Activated naive CD4-positive, alpha-beta T cell treated with anti-CD3 and anti-CD28 coated beads, Interleukin-2, amount 10 ng/mL, durations not matched to agents 7 days and 5 days (primary cell): ENCODE measurements at regions not wholly inside any gene's neighbourhood (a gene's known extent, or its start where the extent isn't known, plus 50 kb on each side); places are given as distances from the start of the nearest gene placed in this dataset.

Experiments
- CTCF ChIA-PET: fragments of 350-600 bp; sonication (Branson Sonifier 250); formaldehyde crosslinking; loops from one replicate; lab custom pipeline; 2021; ENCODE audit warnings: antibody characterized with exemption; lab: Charles Lee
- DNase-seq: peaks from one replicate; pipeline ENCODE4 v3.0.0-alpha.2; 2020
- H3K27ac Mint-ChIP-seq: one replicate; pipeline ENCODE4 v1.8.0; 2021; ENCODE audit warnings: mild to moderate bottlenecking, moderate library complexity, mixed read lengths
- H3K27me3 Mint-ChIP-seq: one replicate; pipeline ENCODE4 v1.8.0; 2021; ENCODE audit warnings: mild to moderate bottlenecking, mixed read lengths
- H3K36me3 Mint-ChIP-seq: one replicate; pipeline ENCODE4 v1.8.0; 2021; ENCODE audit warnings: mixed read lengths
- H3K4me1 Mint-ChIP-seq: one replicate; pipeline ENCODE4 v1.8.0; 2021; ENCODE audit warnings: mixed read lengths
- H3K4me3 Mint-ChIP-seq: one replicate; pipeline ENCODE4 v1.8.0; 2021; ENCODE audit warnings: mild to moderate bottlenecking, moderate library complexity, mixed read lengths
- H3K9me3 Mint-ChIP-seq: one replicate; pipeline ENCODE4 v1.8.0; 2021; ENCODE audit warnings: mixed read lengths

DNA sequence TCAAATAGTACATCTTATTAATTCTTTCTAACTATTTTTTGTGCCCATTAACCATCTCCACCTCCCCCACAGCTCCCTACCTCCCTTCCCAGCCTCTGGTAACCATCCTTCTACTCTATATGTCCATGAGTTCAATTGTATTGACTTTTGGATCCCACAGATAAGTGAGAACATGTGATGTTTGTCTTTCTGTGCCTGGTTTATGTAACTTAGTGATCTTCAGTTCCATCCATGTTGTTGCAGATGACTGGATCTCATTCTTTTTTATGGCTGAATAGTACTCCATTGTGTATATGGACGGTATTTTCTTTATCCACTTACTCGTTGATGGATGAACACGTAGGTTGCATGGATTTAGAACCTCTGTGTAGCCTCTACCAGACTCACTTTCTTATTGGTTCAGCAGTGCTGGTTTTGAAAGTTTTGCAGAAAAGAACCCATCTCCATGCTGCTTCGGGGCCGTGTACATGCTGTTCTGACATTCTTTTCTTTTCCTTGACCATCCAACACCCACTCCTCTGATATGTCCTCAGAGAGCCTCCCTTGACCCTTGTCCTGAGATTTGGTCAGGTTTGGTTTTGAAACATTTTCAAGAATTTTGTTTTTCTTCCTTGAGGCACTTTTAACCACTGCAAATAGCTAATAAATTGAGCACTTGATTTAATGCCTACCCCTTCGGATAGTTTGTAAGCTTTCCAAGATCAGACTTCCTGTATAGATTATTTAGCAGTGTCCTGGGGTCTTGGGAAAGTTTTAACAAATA is 231.2 kb upstream of the ZFP64 start:
- Mint-ChIP-seq H3K27me3 (no peaks in the 10 kb centered on the region), H3K9me3 (peaks cover 27% of the 10 kb centered on the region), H3K27ac (no peak overlapping the region), H3K4me1 (no peaks in the 10 kb centered on the region), H3K36me3 (no peaks in the 10 kb centered on the region), H3K4me3 (no peak overlapping the region)
- CTCF ChIA-PET: no interaction called here
- DNase-seq: no peak

DNA sequence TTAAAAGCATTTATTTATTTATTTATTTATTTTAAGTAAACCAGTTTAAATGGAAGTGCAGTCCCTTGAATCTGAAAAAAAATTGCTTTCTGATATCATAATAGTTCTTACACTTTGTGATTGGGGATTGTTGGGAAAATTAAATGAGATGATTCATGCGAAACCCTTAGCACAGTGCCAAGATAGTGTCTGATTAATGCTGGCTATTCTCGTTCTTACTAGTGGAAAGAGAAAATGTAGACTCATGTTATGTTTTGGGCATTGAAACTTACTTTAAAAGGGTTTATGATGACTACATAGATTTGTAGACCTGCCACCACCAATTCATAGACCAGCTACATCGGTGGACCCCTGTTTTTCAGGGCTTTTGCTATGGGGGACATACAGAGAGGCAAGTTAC is 229.2 kb upstream of the ZFP64 start:
- Mint-ChIP-seq H3K36me3 (no peaks in the 10 kb centered on the region), H3K4me3 (no peak overlapping the region), H3K9me3 (peaks cover 27% of the 10 kb centered on the region), H3K4me1 (no peaks in the 10 kb centered on the region), H3K27me3 (no peaks in the 10 kb centered on the region), H3K27ac (no peak overlapping the region)
- CTCF ChIA-PET: interaction anchor here (1.6 kb wide), 1 partner anchor 41 kb away, joined by 5 read pairs; no protein-coding TSS in a partner anchor
- DNase-seq: no peak

DNA sequence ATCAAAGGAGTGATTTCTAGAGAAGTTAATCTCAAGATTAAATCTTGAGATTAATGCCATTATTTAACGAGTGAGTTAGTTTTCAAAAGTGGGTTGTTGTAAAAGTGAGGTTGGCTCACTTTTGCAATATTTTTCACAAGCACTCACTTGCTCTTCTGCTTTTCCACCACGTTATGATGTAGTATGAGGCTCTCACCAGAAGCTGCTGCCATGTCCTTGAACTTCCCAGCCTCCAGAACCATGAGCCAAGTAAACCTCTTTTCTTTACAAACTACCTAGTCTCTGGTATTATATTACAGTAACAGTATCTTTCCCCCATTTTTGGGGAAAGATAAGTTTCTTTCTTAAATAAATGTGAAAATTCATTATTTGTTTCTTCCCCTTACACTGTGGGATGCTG is 227.6 kb upstream of the ZFP64 start:
- no peak overlapping the region for H3K27ac Mint-ChIP-seq
- CTCF ChIA-PET: no interaction called here
- no peaks in the 10 kb centered on the region for H3K36me3 Mint-ChIP-seq
- DNase-seq: no peak
- H3K4me1 Mint-ChIP-seq: no peaks in the 10 kb centered on the region
- no peaks in the 10 kb centered on the region for H3K27me3 Mint-ChIP-seq
- H3K9me3 Mint-ChIP-seq: peaks cover 23% of the 10 kb centered on the region
- no peak overlapping the region for H3K4me3 Mint-ChIP-seq

DNA sequence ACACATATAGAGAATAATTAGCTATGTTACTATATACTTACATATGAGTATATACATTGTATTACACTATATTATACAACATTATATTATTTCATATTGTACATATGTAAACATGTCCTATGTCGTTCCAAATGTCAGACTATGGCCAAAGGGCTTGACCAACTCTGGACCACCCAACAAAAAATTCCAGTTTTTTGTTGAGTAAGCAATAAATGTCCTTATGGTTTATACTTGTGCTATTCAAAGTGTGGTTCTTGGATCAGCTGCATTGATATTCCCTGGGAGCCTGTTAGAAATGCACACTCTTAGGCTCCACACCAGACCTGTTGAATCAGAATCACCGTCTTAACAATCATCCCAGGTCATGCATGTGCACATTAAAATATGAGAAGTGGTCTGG is 225.4 kb upstream of the ZFP64 start:
- peaks cover 28% of the 10 kb centered on the region for H3K9me3 Mint-ChIP-seq
- peaks cover 5% of the 10 kb centered on the region for H3K36me3 Mint-ChIP-seq
- CTCF ChIA-PET: interaction anchor here (0.7 kb wide), 1 partner anchor 609 kb away, joined by 3 read pairs; no protein-coding TSS in a partner anchor
- no peak for DNase-seq
- peaks cover 7% of the 10 kb centered on the region for H3K4me1 Mint-ChIP-seq
- no peaks in the 10 kb centered on the region for H3K27me3 Mint-ChIP-seq
- no peak overlapping the region for H3K27ac Mint-ChIP-seq
- H3K4me3 Mint-ChIP-seq: no peak overlapping the region

DNA sequence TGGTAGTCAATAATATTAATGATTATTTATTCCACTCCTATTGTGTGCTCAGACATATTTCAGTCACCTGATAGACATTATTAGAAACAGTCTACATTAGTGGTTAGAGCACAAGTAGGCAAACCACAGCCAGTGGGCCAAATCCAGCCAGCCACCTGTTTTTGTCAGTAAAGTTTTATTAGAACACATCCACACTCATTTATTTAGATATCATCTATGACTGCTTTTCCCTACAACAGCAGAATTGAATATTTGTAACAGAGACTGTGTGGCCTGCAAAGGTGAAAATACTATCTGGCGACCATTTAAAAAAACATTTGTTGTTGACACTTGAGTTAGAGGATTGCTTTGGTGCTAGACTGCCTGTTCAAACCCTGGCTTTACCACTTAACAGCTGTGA is 220.0 kb upstream of the ZFP64 start:
- Mint-ChIP-seq H3K27ac (no peak overlapping the region), H3K4me3 (no peak overlapping the region), H3K36me3 (peaks cover 23% of the 10 kb centered on the region), H3K27me3 (no peaks in the 10 kb centered on the region), H3K4me1 (peaks cover 58% of the 10 kb centered on the region), H3K9me3 (peaks cover 18% of the 10 kb centered on the region)
- no peak for DNase-seq
- CTCF ChIA-PET: interaction anchor here (1.3 kb wide), 1 partner anchor 31 kb away, joined by 4 read pairs; no protein-coding TSS in a partner anchor

DNA sequence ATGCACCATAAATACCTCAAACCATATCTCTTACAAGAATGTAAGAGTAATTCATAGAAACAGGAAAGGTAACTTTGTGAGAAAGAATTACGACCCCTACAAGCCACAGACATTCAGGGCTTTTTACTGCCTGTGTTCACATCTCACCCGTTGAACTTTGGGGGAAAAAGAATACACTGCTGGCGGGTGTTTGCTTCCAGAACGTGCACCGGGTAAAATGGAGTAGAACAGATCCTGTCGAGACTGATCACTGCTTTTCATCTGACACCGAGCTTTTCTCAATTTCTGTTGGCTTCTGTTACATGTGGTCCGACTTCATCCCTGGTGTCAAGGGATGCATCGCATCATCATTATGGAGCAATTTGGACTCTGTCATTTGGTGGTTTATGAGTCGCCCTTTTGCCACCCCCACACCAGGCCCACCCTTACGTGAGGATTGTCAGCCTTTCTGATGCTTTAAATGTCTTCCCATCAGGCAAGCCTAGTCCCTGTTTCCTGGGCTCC is 219.2 kb upstream of the ZFP64 start:
- Mint-ChIP-seq H3K4me3 (peak overlapping the region; percentile 62), H3K4me1 (peaks cover 67% of the 10 kb centered on the region), H3K9me3 (peaks cover 21% of the 10 kb centered on the region), H3K27ac (peak overlapping the region; percentile 97), H3K36me3 (peaks cover 26% of the 10 kb centered on the region), H3K27me3 (no peaks in the 10 kb centered on the region)
- no peak for DNase-seq
- CTCF ChIA-PET: interaction anchor here (1.3 to 1.4 kb wide), 3 partner anchors 30 to 98 kb away, joined by 3 to 7 read pairs (median 4); no protein-coding TSS in a partner anchor

DNA sequence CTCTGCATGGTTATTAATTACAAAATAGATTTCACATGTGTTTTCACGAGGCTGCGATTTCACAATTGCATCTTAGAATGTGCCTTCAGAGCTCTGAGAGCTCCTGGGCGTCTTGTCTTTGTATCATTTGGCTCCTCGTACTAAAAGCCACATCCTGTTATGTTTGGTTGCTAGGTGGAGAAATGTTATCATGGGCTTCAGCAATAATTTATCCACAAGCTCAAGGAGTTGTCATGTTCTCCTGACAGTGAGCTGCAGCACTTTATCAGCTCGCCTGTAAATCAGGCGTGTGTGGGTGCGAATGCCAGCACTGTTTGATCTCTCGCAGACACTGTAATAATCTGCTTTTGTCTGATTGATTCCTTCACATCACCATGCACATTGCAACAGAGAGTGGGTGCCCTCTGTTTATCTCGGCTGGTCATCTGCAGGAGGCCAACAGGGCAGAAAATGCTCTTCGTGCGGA is 218.6 kb upstream of the ZFP64 start:
- CTCF ChIA-PET: interaction anchor here (1.3 to 1.4 kb wide), 3 partner anchors 30 to 98 kb away, joined by 3 to 7 read pairs (median 4); no protein-coding TSS in a partner anchor
- DNase-seq: peak; percentile 71
- peak overlapping the region; percentile 62 for H3K4me3 Mint-ChIP-seq
- peaks cover 72% of the 10 kb centered on the region for H3K4me1 Mint-ChIP-seq
- peaks cover 21% of the 10 kb centered on the region for H3K9me3 Mint-ChIP-seq
- peaks cover 26% of the 10 kb centered on the region for H3K36me3 Mint-ChIP-seq
- H3K27me3 Mint-ChIP-seq: no peaks in the 10 kb centered on the region
- H3K27ac Mint-ChIP-seq: peak overlapping the region; percentile 97

DNA sequence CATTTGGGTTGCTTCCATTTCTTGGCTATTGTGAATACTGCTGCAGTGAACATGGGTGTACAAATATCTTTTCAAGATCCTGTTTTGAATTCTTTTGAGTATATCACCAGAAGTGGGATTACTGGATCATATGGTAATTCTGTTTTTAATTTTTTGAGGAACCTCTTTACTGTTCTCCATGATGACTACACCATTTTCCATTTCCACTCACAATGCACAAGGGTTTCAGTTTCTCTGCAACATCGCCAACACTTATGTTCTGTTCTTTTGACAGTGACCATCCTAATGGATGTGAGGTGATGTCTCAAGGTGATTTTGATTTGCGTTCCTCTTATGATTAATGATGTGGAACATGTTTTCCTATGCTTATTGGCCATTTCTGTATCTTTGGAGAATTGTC is 214.4 kb upstream of the ZFP64 start:
- no peak overlapping the region for H3K4me3 Mint-ChIP-seq
- H3K27me3 Mint-ChIP-seq: no peaks in the 10 kb centered on the region
- CTCF ChIA-PET: no interaction called here
- peaks cover 27% of the 10 kb centered on the region for H3K36me3 Mint-ChIP-seq
- peak overlapping the region; percentile 90 for H3K27ac Mint-ChIP-seq
- DNase-seq: no peak
- peaks cover 11% of the 10 kb centered on the region for H3K9me3 Mint-ChIP-seq
- H3K4me1 Mint-ChIP-seq: peaks cover 87% of the 10 kb centered on the region

DNA sequence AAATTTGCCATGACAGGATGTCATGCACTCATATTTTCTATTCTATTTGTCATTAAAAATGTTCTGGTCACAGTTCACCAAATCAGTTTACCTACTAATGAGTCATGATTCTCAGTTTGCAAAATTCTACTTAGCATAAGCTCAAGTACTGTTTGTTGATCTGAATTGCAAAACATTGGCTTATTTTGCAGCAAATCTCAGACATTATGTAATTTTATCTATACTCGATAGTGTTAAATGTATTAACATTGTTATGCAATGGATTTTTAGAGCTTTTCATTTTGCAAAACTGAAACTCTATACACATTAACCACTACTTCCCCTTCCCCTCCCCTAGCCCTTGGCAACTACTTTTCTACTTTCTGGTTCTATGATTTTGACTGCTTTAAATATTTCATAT is 213.8 kb upstream of the ZFP64 start:
- Mint-ChIP-seq H3K9me3 (peaks cover 11% of the 10 kb centered on the region), H3K36me3 (peaks cover 27% of the 10 kb centered on the region), H3K27ac (peak overlapping the region; percentile 90), H3K4me3 (no peak overlapping the region), H3K4me1 (peaks cover 81% of the 10 kb centered on the region), H3K27me3 (no peaks in the 10 kb centered on the region)
- CTCF ChIA-PET: no interaction called here
- DNase-seq: peak; percentile 29

DNA sequence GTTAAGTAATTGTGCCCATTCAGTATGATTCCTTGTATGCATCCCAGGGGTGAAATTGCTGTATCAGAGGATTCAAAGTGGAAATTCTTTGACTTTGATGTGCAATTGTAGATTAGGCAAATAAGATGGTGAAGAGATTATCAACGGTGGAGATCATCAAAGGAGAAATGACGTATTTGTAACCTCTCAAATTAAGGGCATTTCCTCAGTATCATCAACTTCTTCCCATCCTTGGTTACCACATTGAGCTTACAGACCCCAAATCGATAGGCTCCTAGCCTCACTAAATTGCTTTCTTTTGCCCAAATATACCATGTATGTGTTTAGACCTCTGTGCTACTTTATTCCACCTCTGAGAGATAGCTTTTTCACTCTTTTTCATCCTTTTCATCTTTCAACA is 213.1 kb upstream of the ZFP64 start:
- H3K4me3 Mint-ChIP-seq: peak overlapping the region; percentile 14
- H3K27me3 Mint-ChIP-seq: no peaks in the 10 kb centered on the region
- no peak for DNase-seq
- H3K36me3 Mint-ChIP-seq: peaks cover 25% of the 10 kb centered on the region
- H3K4me1 Mint-ChIP-seq: peaks cover 78% of the 10 kb centered on the region
- peak overlapping the region; percentile 90 for H3K27ac Mint-ChIP-seq
- CTCF ChIA-PET: interaction anchor here (0.6 kb wide), 2 partner anchors 803 to 1679 kb away, joined by 4 read pairs; no protein-coding TSS in a partner anchor
- peaks cover 11% of the 10 kb centered on the region for H3K9me3 Mint-ChIP-seq

DNA sequence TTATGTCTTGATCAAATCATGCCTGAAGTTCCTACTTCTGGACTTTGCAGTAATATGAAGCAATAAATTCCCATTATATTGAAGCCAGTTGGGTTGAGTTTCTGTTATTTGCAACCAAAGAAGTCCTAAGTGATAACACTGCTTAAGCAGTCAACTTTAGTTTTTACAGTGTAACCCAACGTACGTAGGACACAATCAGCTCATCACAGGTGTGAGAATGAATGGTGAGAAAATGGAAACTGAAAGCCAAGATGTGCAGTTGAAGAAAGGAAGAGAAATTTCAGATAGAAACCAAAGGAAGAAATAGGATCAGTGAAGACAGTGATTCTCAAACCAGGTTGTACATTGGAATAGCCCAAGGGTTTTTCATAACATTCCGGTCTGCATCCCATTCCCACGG is 211.4 kb upstream of the ZFP64 start:
- Mint-ChIP-seq H3K27ac (peak overlapping the region; percentile 39), H3K9me3 (peaks cover 11% of the 10 kb centered on the region), H3K36me3 (peaks cover 22% of the 10 kb centered on the region), H3K4me1 (peaks cover 70% of the 10 kb centered on the region), H3K27me3 (no peaks in the 10 kb centered on the region), H3K4me3 (no peak overlapping the region)
- CTCF ChIA-PET: interaction anchor here (1.2 kb wide), 1 partner anchor 91 kb away, joined by 3 read pairs; no protein-coding TSS in a partner anchor
- no peak for DNase-seq

DNA sequence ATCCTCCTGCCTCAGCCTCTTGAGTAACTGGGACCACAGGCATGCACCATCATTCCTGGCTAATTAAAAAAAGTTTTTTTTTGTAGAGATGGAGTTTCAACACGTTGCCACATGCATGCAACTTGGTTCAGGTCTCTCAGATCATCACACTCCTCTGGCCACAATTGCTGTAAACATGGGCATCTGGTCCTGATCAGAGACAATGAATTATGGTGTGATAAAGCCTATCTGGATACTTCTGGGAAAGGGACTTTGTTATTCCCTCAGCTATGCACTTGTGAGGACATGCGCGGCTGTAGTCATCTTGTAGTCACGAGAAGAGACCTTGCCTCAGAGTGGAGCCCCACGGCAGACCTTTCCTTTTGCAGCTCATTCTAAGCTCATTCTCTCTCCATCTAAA is 210.9 kb upstream of the ZFP64 start:
- H3K36me3 Mint-ChIP-seq: peaks cover 22% of the 10 kb centered on the region
- no peak for DNase-seq
- H3K27me3 Mint-ChIP-seq: no peaks in the 10 kb centered on the region
- H3K4me3 Mint-ChIP-seq: no peak overlapping the region
- H3K4me1 Mint-ChIP-seq: peaks cover 65% of the 10 kb centered on the region
- CTCF ChIA-PET: interaction anchor here (0.6 to 1.2 kb wide), 2 partner anchors 90 to 736 kb away, joined by 3 read pairs; no protein-coding TSS in a partner anchor
- peak overlapping the region; percentile 39 for H3K27ac Mint-ChIP-seq
- peaks cover 11% of the 10 kb centered on the region for H3K9me3 Mint-ChIP-seq

DNA sequence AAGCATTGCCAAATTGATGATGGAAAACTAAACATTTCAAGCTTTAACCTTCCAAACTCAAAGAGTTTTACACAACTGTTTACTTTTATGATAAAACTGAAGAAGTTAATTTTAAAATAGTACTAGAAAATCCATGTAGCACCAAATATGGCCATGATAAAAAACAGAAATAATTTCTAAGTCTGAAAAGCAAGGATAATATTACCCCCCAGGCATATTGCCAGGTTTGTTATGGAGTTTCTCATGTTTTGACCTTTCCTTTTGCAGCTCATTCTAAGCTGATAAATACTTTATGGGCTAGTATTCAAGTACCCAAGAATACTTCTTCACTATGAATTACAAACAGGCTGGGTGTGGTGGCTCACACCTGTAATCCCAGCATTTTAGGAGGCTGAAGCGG is 209.9 kb upstream of the ZFP64 start:
- CTCF ChIA-PET: interaction anchor here (0.6 kb wide), 1 partner anchor 105 kb away, joined by 3 read pairs; no protein-coding TSS in a partner anchor
- Mint-ChIP-seq H3K27ac (no peak overlapping the region), H3K4me1 (peaks cover 55% of the 10 kb centered on the region), H3K9me3 (peaks cover 2% of the 10 kb centered on the region), H3K36me3 (peaks cover 12% of the 10 kb centered on the region), H3K4me3 (no peak overlapping the region), H3K27me3 (no peaks in the 10 kb centered on the region)
- DNase-seq: no peak

DNA sequence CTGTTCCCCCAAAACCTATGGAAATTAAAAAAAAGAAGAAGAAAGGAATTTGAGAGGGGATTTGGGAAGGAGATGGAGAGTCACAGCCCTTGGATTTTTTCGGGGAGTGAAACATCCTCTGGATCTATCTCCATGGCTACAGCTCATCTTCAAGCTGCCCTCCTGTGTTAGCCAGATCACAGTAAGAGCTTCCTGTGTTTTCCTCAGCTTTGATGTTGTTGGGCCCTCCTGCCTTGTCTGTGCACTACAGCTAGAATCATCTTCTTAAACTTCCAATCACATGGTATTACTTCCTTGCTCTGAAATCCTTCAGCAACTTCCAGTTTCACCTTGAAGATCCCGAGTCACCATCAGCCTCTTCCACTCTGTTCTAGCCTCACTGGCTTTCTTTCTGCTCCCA is 207.8 kb upstream of the ZFP64 start:
- no peak overlapping the region for H3K4me3 Mint-ChIP-seq
- peaks cover 5% of the 10 kb centered on the region for H3K36me3 Mint-ChIP-seq
- CTCF ChIA-PET: no interaction called here
- no peak for DNase-seq
- no peak overlapping the region for H3K27ac Mint-ChIP-seq
- H3K4me1 Mint-ChIP-seq: peaks cover 34% of the 10 kb centered on the region
- H3K27me3 Mint-ChIP-seq: no peaks in the 10 kb centered on the region
- H3K9me3 Mint-ChIP-seq: peaks cover 2% of the 10 kb centered on the region
